Progenitor cell of endocrine pancreas (in vitro differentiated cells): ENCODE measurements at regions not wholly inside any gene's neighbourhood (a gene's known extent, or its start where the extent isn't known, plus 50 kb on each side); places are given as distances from the start of the nearest gene placed in this dataset.
"Not testable (repeated sequence)": the region's sequence is repeated elsewhere in the genome, so short reads cannot be mapped to it uniquely, and the experiment has no call there.

ENCODE experiments used
- DNase-seq: peaks from one replicate; pipeline ENCODE4 v3.0.0; 2021; ENCODE audit warnings: low spot score; ENCODE audit not compliant: unreplicated experiment
- H3K27ac Mint-ChIP-seq: 2 replicates; pipeline ENCODE4 v1.8.0; 2021; ENCODE audit warnings: mild to moderate bottlenecking, moderate library complexity, mixed read lengths
- H3K27me3 Mint-ChIP-seq: 2 replicates; pipeline ENCODE4 v1.8.0; 2021; ENCODE audit warnings: mixed read lengths
- H3K36me3 Mint-ChIP-seq: 2 replicates; pipeline ENCODE4 v1.8.0; 2022; ENCODE audit warnings: mixed read lengths; ENCODE audit not compliant: insufficient read depth
- H3K4me1 Mint-ChIP-seq: 2 replicates; pipeline ENCODE4 v1.8.0; 2021; ENCODE audit warnings: low read depth, mixed read lengths
- H3K4me3 Mint-ChIP-seq: 2 replicates; pipeline ENCODE4 v1.8.0; 2021; ENCODE audit warnings: low read depth, mild to moderate bottlenecking, moderate library complexity, mixed read lengths
- H3K9me3 Mint-ChIP-seq: 2 replicates; pipeline ENCODE4 v1.8.0; 2021; ENCODE audit warnings: low read depth, mixed read lengths
- CTCF ChIP-seq: fragments of 200-600 bp; sonication (generic); IDR thresholded peaks from one replicate; pipeline ENCODE4 v1.5.0; 2021; ENCODE audit warnings: antibody characterized with exemption, mild to moderate bottlenecking; ENCODE audit not compliant: unreplicated experiment

- H3K36me3 Mint-ChIP-seq = no peaks in the 10 kb centered on the region
- H3K27ac Mint-ChIP-seq = no peak overlapping the region
- DNase-seq = no peak
- H3K4me3 Mint-ChIP-seq = no peak overlapping the region
- TF ChIP-seq CTCF = no peak
- no peaks in the 10 kb centered on the region for H3K9me3 Mint-ChIP-seq
- H3K4me1 Mint-ChIP-seq = no peaks in the 10 kb centered on the region
- H3K27me3 Mint-ChIP-seq = peaks cover 4% of the 10 kb centered on the region
Measured at GRCh38 chr13:100984085-100984705, 309.6 kb upstream of the TMTC4 start.

- no peaks in the 10 kb centered on the region for H3K4me1 Mint-ChIP-seq
- H3K27ac Mint-ChIP-seq = no peak overlapping the region
- H3K4me3 Mint-ChIP-seq = no peak overlapping the region
- no peaks in the 10 kb centered on the region for H3K9me3 Mint-ChIP-seq
- DNase-seq = no peak
- H3K36me3 Mint-ChIP-seq = no peaks in the 10 kb centered on the region
- no peak for TF ChIP-seq CTCF
- H3K27me3 Mint-ChIP-seq = peaks cover under 1% of the 10 kb centered on the region
Measured at GRCh38 chr13:100983111-100983510, 308.5 kb upstream of the TMTC4 start.

GRCh38 chr13:100980171-100980570 is 305.6 kb upstream of the TMTC4 start:
- Mint-ChIP-seq H3K9me3 (no peaks in the 10 kb centered on the region), H3K27me3 (no peaks in the 10 kb centered on the region), H3K4me1 (no peaks in the 10 kb centered on the region), H3K27ac (no peak overlapping the region), H3K4me3 (no peak overlapping the region), H3K36me3 (no peaks in the 10 kb centered on the region)
- DNase-seq = no peak
- no peak for TF ChIP-seq CTCF

- no peak overlapping the region for H3K27ac Mint-ChIP-seq
- DNase-seq = no peak
- H3K4me3 Mint-ChIP-seq = no peak overlapping the region
- H3K27me3 Mint-ChIP-seq = no peaks in the 10 kb centered on the region
- no peak for TF ChIP-seq CTCF
- no peaks in the 10 kb centered on the region for H3K36me3 Mint-ChIP-seq
- H3K9me3 Mint-ChIP-seq = no peaks in the 10 kb centered on the region
- H3K4me1 Mint-ChIP-seq = no peaks in the 10 kb centered on the region
Measured at GRCh38 chr13:100977841-100978240, 303.2 kb upstream of the TMTC4 start.

- Mint-ChIP-seq H3K4me3 (no peak overlapping the region), H3K27me3 (no peaks in the 10 kb centered on the region)
Measured at GRCh38 chr13:100976993-100977392, 302.4 kb upstream of the TMTC4 start.

GRCh38 chr13:100975666-100976065 is 301.1 kb upstream of the TMTC4 start:
- H3K4me3 Mint-ChIP-seq, DNase-seq, H3K27ac Mint-ChIP-seq, H3K4me1 Mint-ChIP-seq, H3K27me3 Mint-ChIP-seq, H3K36me3 Mint-ChIP-seq, H3K9me3 Mint-ChIP-seq: not testable (repeated sequence)

More at GRCh38 chr13:100976993-100977392, 302.4 kb upstream of the TMTC4 start:
- no peak for TF ChIP-seq CTCF
- no peak for DNase-seq
- Mint-ChIP-seq H3K4me1 (no peaks in the 10 kb centered on the region), H3K36me3 (peaks cover 1% of the 10 kb centered on the region), H3K9me3 (peaks cover 6% of the 10 kb centered on the region), H3K27ac (no peak overlapping the region)
